ENCODE measurements at regions not wholly inside any gene's neighbourhood (a gene's known extent, or its start where the extent isn't known, plus 50 kb on each side); places are given as distances from the start of the nearest gene placed in this dataset.

- no peak for DNase-seq (ENCODE audit: low read depth)
Observed at GRCh38 chr9:85230081-85230480, 511.7 kb downstream of the AGTPBP1 start.

GRCh38 chr9:85228111-85228855 is 513.5 kb downstream of the AGTPBP1 start:
- no peak for TF ChIP-seq CTCF (IDR thresholded peaks at IDR 0.05; ENCODE audit: insufficient read depth, low read depth, low read length, missing control alignments)
- DNase-seq (ENCODE audit: low read depth): no peak
- no peak overlapping the region for H3K4me3 ChIP-seq (ENCODE audit: low read depth, low read length)

More at GRCh38 chr9:85230081-85230480, 511.7 kb downstream of the AGTPBP1 start:
- TF ChIP-seq CTCF (IDR thresholded peaks at IDR 0.05; ENCODE audit: insufficient read depth, low read depth, low read length, missing control alignments): no peak
- no peak overlapping the region for H3K4me3 ChIP-seq (ENCODE audit: low read depth, low read length)

- no peak overlapping the region for H3K4me3 ChIP-seq (ENCODE audit: low read depth, low read length)
- DNase-seq (ENCODE audit: low read depth): no peak
- no peak for TF ChIP-seq CTCF (IDR thresholded peaks at IDR 0.05; ENCODE audit: insufficient read depth, low read depth, low read length, missing control alignments)
Observed at GRCh38 chr9:85225180-85225579, 516.6 kb downstream of the AGTPBP1 start.

GRCh38 chr9:85224729-85225128 is 517.0 kb downstream of the AGTPBP1 start:
- no peak for TF ChIP-seq CTCF (IDR thresholded peaks at IDR 0.05; ENCODE audit: insufficient read depth, low read depth, low read length, missing control alignments)
- DNase-seq (ENCODE audit: low read depth): no peak
- H3K4me3 ChIP-seq (ENCODE audit: low read depth, low read length): no peak overlapping the region

- DNase-seq (ENCODE audit: low read depth): no peak
- no peak for TF ChIP-seq CTCF (IDR thresholded peaks at IDR 0.05; ENCODE audit: insufficient read depth, low read depth, low read length, missing control alignments)
- no peak overlapping the region for H3K4me3 ChIP-seq (ENCODE audit: low read depth, low read length)
Observed at GRCh38 chr9:85224301-85224700, 517.5 kb downstream of the AGTPBP1 start.

GRCh38 chr9:85223506-85224125 is 518.1 kb downstream of the AGTPBP1 start:
- no peak overlapping the region for H3K4me3 ChIP-seq (ENCODE audit: low read depth, low read length)
- no peak for TF ChIP-seq CTCF (IDR thresholded peaks at IDR 0.05; ENCODE audit: insufficient read depth, low read depth, low read length, missing control alignments)
- DNase-seq (ENCODE audit: low read depth): no peak

Data from GM12865 (cell line).